HCT116 (cell line): ENCODE measurements at regions not wholly inside any gene's neighbourhood (a gene's known extent, or its start where the extent isn't known, plus 50 kb on each side); places are given as distances from the start of the nearest gene placed in this dataset.

Experiments used
- ATAC-seq: fragments of 200-7000 bp; cut with Tn5 transposase; 2 replicates; pipeline ENCODE4 v1.9.1; 2020; ENCODE audit warnings: mild to moderate bottlenecking, moderate library complexity
- BruUV-seq: library from RNA; stranded (reverse); fragments of 400-500 nt; replicated peaks from 2 replicates; lab custom pipeline; 2021; lab: Mats Ljungman, UMichigan
- CTCF ChIA-PET: fragments of 300-600 bp; sonication (Branson Sonifier 250); formaldehyde crosslinking; loops from one replicate; lab custom pipeline; 2021; ENCODE audit warnings: antibody characterized with exemption; lab: Charles Lee
- POLR2A ChIA-PET: fragments of 300-600, 350-600 bp; sonication (Branson Sonifier 250); formaldehyde crosslinking; loops from one replicate; lab custom pipeline; 2021; ENCODE audit warnings: antibody characterized with exemption; lab: Charles Lee
- RAD21 ChIA-PET, 2 experiments: fragments of 300-600 bp; sonication (Branson Sonifier 250); formaldehyde crosslinking; loops; one replicate each; lab custom pipeline; 2023; ENCODE audit warnings: low total read pairs in 2 of 2; ENCODE audit not compliant: uncharacterized antibody in 2 of 2, unreplicated experiment in 2 of 2, low non-redundant PET in 1 of 2; lab: Charles Lee
- DNase-seq: peaks from one replicate; pipeline ENCODE4 v3.0.0-alpha.2; 2010; ENCODE audit warnings: low read depth, low spot score
- H2AFZ ChIP-seq: fragments of 200-600 bp; shearing (Covaris generic), sonication (generic); 2 replicates; pipeline ENCODE4 v1.6.1; 2017; ENCODE audit warnings: low read depth, mixed run types, mixed read lengths, antibody characterized with exemption, low read length; ENCODE audit not compliant: poor library complexity, severe bottlenecking
- H3K27ac ChIP-seq: 2 replicates; pipeline ENCODE4 v1.5.1; 2012; ENCODE audit warnings: low read depth, low read length
- H3K27me3 ChIP-seq: fragments of 200-600 bp; sonication (generic); 2 replicates; pipeline ENCODE4 v1.6.1; 2016; ENCODE audit warnings: mixed run types, low read length, mixed read lengths; ENCODE audit not compliant: insufficient read depth
- H3K36me3 ChIP-seq, 2 experiments: fragments of 200-500 bp in 1 of 2; fragments of 200-600 bp in 1 of 2; sonication (Bioruptor generic) in 1 of 2; sonication (generic) in 1 of 2; 2 replicates each; pipeline versions ENCODE4 v1.5.1 to v1.6.1; 2014 to 2016; ENCODE audit warnings: low read length in 2 of 2, inconsistent platforms in 1 of 2, mixed read lengths in 1 of 2, mixed run types in 1 of 2; ENCODE audit not compliant: insufficient read depth in 2 of 2, control insufficient read depth in 1 of 2
- H3K4me1 ChIP-seq, 2 experiments: fragments of 200-600 bp in 1 of 2; sonication (generic) in 1 of 2; 2 replicates each; pipeline versions ENCODE4 v1.5.1 to v1.6.1; 2012 to 2017; ENCODE audit warnings: low read length in 2 of 2, inconsistent platforms in 1 of 2, mild to moderate bottlenecking in 1 of 2, mixed read lengths in 1 of 2, mixed run types in 1 of 2, moderate library complexity in 1 of 2; ENCODE audit not compliant: insufficient read depth in 2 of 2, control insufficient read depth in 1 of 2
- H3K4me2 ChIP-seq: fragments of 200-600 bp; sonication (generic); 2 replicates; pipeline ENCODE4 v1.6.1; 2017; ENCODE audit warnings: mixed run types, low read length, mixed read lengths
- H3K4me3 ChIP-seq, 2 experiments: fragments of 200-600 bp in 1 of 2; sonication (generic) in 1 of 2; replicated peaks in 1 of 2; 2 replicates each; pipeline ENCODE4 v1.5.1; 2011 to 2016; ENCODE audit warnings: low read length in 2 of 2, control low read depth in 1 of 2, low read depth in 1 of 2, mild to moderate bottlenecking in 1 of 2, mixed read lengths in 1 of 2, mixed run types in 1 of 2
- H3K79me2 ChIP-seq: fragments of 200-600 bp; sonication (generic); 2 replicates; pipeline ENCODE4 v1.6.1; 2017; ENCODE audit warnings: mild to moderate bottlenecking, mixed run types, low read length, moderate library complexity, mixed read lengths; ENCODE audit not compliant: insufficient read depth
- H3K9ac ChIP-seq: fragments of 200-600 bp; sonication (generic); 2 replicates; pipeline ENCODE4 v1.6.1; 2016; ENCODE audit warnings: low read length, mixed read lengths
- H3K9me2 ChIP-seq: fragments of 200-600 bp; sonication (generic), shearing (Covaris generic); 2 replicates; pipeline ENCODE4 v1.6.1; 2017; ENCODE audit warnings: mixed run types, mild to moderate bottlenecking, moderate library complexity; ENCODE audit not compliant: insufficient read depth
- H3K9me3 ChIP-seq, 2 experiments: fragments of 200-500 bp in 1 of 2; fragments of 200-600 bp in 1 of 2; sonication (Bioruptor generic) in 1 of 2; sonication (generic) in 1 of 2; 2 replicates each; pipeline ENCODE4 v1.6.1; 2014 to 2017; ENCODE audit warnings: low read length in 2 of 2, mixed read lengths in 2 of 2, inconsistent platforms in 1 of 2, low read depth in 1 of 2, mild to moderate bottlenecking in 1 of 2, mixed run types in 1 of 2, moderate library complexity in 1 of 2; ENCODE audit not compliant: control insufficient read depth in 1 of 2, insufficient read depth in 1 of 2
- H4K20me1 ChIP-seq: fragments of 200-600 bp; sonication (generic), shearing (Covaris generic); 2 replicates; pipeline ENCODE4 v1.6.1; 2017; ENCODE audit warnings: mixed run types, mild to moderate bottlenecking, moderate library complexity; ENCODE audit not compliant: insufficient read depth
- ELF1 ChIP-seq: IDR thresholded peaks from 2 replicates; pipeline ENCODE4 v1.6.1; 2012; ENCODE audit warnings: low read depth, borderline replicate concordance
- POLR2AphosphoS5 ChIP-seq: IDR thresholded peaks from 2 replicates; pipeline ENCODE4 v1.6.1; 2011; ENCODE audit warnings: mild to moderate bottlenecking, low read depth, low read length, moderate library complexity
- RAD21 ChIP-seq: IDR thresholded peaks from 2 replicates; pipeline ENCODE4 v1.6.1; 2012; ENCODE audit warnings: low read depth, mild to moderate bottlenecking
- TCF7L2 ChIP-seq: IDR thresholded peaks from 2 replicates; pipeline ENCODE4 v1.7.0; 2011; ENCODE audit warnings: borderline replicate concordance, inconsistent platforms; ENCODE audit not compliant: insufficient read depth, insufficient read length; ENCODE audit errors: extremely low read depth
- YY1 ChIP-seq: IDR thresholded peaks from 2 replicates; pipeline ENCODE4 v1.6.1; 2011; ENCODE audit warnings: low read length, low read depth, moderate library complexity, mild to moderate bottlenecking; ENCODE audit not compliant: insufficient replicate concordance; ENCODE audit errors: extremely low read depth
- ZBTB33 ChIP-seq: IDR thresholded peaks from 2 replicates; pipeline ENCODE4 v1.6.1; 2011; ENCODE audit warnings: mild to moderate bottlenecking, low read length, moderate library complexity; ENCODE audit not compliant: insufficient replicate concordance; ENCODE audit errors: extremely low read depth
- ZFX ChIP-seq: fragments of 450-650 bp; IDR thresholded peaks from 2 replicates; pipeline ENCODE4 v1.6.1; 2017
- intact Hi-C: fragments of 100-400 bp; cut with micrococcal nuclease; formaldehyde crosslinking; loops from 2 replicates; pipeline ENCODE4 v1.10.0; 2022
- TF ChIP-seq, protein P1 (sequence below), 3 experiments: fragments of 200-600 bp in 1 of 3; sonication (generic) in 1 of 3; IDR thresholded peaks in 2 of 3; conservative IDR thresholded peaks in 1 of 3; 2 replicates each; pipeline ENCODE4 v1.5.1; 2012 to 2017; ENCODE audit warnings: low read depth in 2 of 3, low read length in 2 of 3, antibody characterized with exemption in 1 of 3, borderline replicate concordance in 1 of 3, control low read depth in 1 of 3, mild to moderate bottlenecking in 1 of 3, mixed read lengths in 1 of 3, mixed run types in 1 of 3, moderate library complexity in 1 of 3; ENCODE audit not compliant: insufficient read depth in 1 of 3

GRCh38 chrX:40152173-40152711 is 54.5 kb upstream of the BCOR start:
- ChIA-PET RAD21 (no interaction called here), POLR2A (interaction anchor here (1.2 kb wide), 1 partner anchor 44 kb away, joined by 4 read pairs; no protein-coding TSS in a partner anchor), CTCF (no interaction called here)
- intact Hi-C loops = no loop called here
- BruUV-seq = no TSS peak
- peak overlapping the region; percentile 46 to 61 for H3K4me3 ChIP-seq
- H3K27ac ChIP-seq = peak overlapping the region; percentile 93
- peak overlapping the region; percentile 80 for H3K9ac ChIP-seq
- peak overlapping the region; percentile 90 for H3K4me2 ChIP-seq
- H4K20me1 ChIP-seq = no peaks in the 10 kb centered on the region
- H3K9me3 ChIP-seq = no peaks in the 10 kb centered on the region
- peaks cover 12% of the 10 kb centered on the region; the same call in 1 of the 2 replicates for H3K79me2 ChIP-seq
- no peaks in the 10 kb centered on the region for H3K27me3 ChIP-seq
- H3K9me2 ChIP-seq = no peaks in the 10 kb centered on the region
- no peak for DNase-seq
- ATAC-seq = peak; percentile 16
- H2AFZ ChIP-seq = no peak overlapping the region
- TF ChIP-seq ELF1 (no peak), POLR2AphosphoS5 (0 out of 2 replicates have a peak, but pooled peaks have one; percentile 10), ZFX (0 out of 2 replicates have a peak, but pooled peaks have one; percentile 2)
- TF ChIP-seq, all 23 proteins: peak for 2
- Histone ChIP-seq H3K4me1 (peaks cover 38 to 70% of the 10 kb centered on the region in 2 experiments), H3K36me3 (no peaks in the 10 kb centered on the region)

DNA sequence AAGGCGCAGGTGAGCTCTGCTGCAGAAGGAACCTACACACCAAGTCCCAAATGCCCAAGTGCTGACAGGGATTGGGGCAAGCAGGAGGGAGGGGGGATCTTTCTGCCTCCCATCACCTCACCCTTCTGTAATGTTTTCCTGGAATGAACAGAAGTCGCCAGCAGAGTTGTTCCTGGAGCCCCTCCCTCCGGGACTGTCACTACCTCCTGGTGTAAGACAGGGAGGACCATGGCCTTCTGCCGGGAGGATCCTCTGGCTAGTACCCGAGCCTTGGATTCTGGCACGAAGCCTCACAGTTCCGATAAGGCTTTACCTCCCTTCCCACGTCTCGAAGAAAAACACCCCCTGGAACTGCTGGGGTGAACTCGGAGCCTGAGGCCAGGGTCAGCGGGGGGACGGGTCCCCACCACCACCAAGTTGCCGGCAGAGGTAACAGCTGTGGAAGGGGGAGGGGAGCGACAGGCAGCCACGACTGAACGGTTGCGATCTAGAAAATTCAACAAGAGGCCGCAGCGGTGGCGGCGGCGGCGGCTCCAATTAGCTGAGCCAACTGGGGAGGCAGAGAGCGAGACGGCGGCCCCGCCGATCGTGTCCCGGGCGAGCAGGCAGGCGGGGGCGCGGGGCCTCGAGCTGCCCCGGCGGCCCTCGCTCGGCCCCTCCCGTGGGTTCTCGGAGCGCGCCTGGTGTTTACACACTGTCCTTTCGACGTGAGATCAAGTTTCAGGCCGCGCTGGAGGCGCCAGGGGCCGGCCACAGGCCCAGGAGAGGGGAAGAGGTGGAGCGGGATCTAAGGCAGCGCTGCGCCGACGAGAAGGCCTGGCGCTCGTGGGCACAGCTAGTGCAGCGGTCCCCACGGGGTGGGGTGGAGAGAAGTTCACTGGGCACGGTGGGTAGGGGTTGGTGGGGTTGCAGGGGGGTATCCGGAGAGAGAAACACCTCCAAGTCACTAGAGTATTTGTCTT is 53.7 kb upstream of the BCOR start:
- DNase-seq (no peak), ATAC-seq (peak; percentile 30)
- Histone ChIP-seq H4K20me1 (no peaks in the 10 kb centered on the region), H3K4me1 (peaks cover 34 to 70% of the 10 kb centered on the region in 2 experiments; a peak in 3 of 4 replicates), H3K4me3 (peak overlapping the region; percentile 46 to 61), H3K27me3 (no peaks in the 10 kb centered on the region), H3K36me3 (no peaks in the 10 kb centered on the region), H3K9ac (peak overlapping the region; percentile 80), H2AFZ (no peak overlapping the region), H3K9me2 (no peaks in the 10 kb centered on the region), H3K79me2 (peaks cover 16% of the 10 kb centered on the region; the same call in 1 of the 2 replicates), H3K4me2 (peak overlapping the region; percentile 90), H3K27ac (peak overlapping the region; percentile 93), H3K9me3 (no peaks in the 10 kb centered on the region)
- BruUV-seq = no TSS peak
- ChIA-PET CTCF (no interaction called here), POLR2A (interaction anchor here (1.2 kb wide), 2 partner anchors 9 to 44 kb away, joined by 3 to 4 read pairs; no protein-coding TSS in a partner anchor), RAD21 (no interaction called here)
- TF ChIP-seq TCF7L2 (peak; percentile 68), YY1 (no peak), RAD21 (no peak), ZBTB33 (no peak), POLR2AphosphoS5 (peak; percentile 18; the same call in 1 of the 2 replicates), ZFX (peak; percentile 28; the same call in 1 of the 2 replicates), ELF1 (no peak)
- TF ChIP-seq, protein P1, sequence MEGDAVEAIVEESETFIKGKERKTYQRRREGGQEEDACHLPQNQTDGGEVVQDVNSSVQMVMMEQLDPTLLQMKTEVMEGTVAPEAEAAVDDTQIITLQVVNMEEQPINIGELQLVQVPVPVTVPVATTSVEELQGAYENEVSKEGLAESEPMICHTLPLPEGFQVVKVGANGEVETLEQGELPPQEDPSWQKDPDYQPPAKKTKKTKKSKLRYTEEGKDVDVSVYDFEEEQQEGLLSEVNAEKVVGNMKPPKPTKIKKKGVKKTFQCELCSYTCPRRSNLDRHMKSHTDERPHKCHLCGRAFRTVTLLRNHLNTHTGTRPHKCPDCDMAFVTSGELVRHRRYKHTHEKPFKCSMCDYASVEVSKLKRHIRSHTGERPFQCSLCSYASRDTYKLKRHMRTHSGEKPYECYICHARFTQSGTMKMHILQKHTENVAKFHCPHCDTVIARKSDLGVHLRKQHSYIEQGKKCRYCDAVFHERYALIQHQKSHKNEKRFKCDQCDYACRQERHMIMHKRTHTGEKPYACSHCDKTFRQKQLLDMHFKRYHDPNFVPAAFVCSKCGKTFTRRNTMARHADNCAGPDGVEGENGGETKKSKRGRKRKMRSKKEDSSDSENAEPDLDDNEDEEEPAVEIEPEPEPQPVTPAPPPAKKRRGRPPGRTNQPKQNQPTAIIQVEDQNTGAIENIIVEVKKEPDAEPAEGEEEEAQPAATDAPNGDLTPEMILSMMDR (IDR thresholded peaks at IDR 0.05 in 2 of 3, conservative IDR thresholded peaks at IDR 0.05 in 1 of 3; ENCODE audit: borderline replicate concordance in 1 of 3, insufficient read depth in 1 of 3, low read depth in 2 of 3, low read length in 2 of 3) = no peak
- intact Hi-C loops = no loop called here
